ENCODE measurements at regions not wholly inside any gene's neighbourhood (a gene's known extent, or its start where the extent isn't known, plus 50 kb on each side); places are given as distances from the start of the nearest gene placed in this dataset.

- no peak for TF ChIP-seq CTCF (conservative IDR thresholded peaks at IDR 0.05; ENCODE audit: low read depth, low read length)
- TF ChIP-seq FOS (IDR thresholded peaks at IDR 0.05; ENCODE audit: low read depth, low read length): no peak
- TF ChIP-seq ELK1 (IDR thresholded peaks at IDR 0.05; ENCODE audit: borderline replicate concordance, low read depth, low read length): no peak
- TF ChIP-seq CEBPB (IDR thresholded peaks at IDR 0.05; ENCODE audit: low read depth, low read length): no peak
- no peak for TF ChIP-seq POLR2A (IDR thresholded peaks at IDR 0.05; ENCODE audit: low read depth, low read length)
- no peak for TF ChIP-seq USF2 (IDR thresholded peaks at IDR 0.05; ENCODE audit: low read depth, low read length)
- no peak for TF ChIP-seq RFX5 (IDR thresholded peaks at IDR 0.05; ENCODE audit: low read depth, low read length)
- no peak for TF ChIP-seq CHD1 (IDR thresholded peaks at IDR 0.05; ENCODE audit: low read depth, low read length)
Observed at GRCh38 chr5:87054821-87055220, 212.9 kb upstream of the RASA1 start.
